IPS DF 19.7 (cell line): ENCODE measurements at regions not wholly inside any gene's neighbourhood (a gene's known extent, or its start where the extent isn't known, plus 50 kb on each side); places are given as distances from the start of the nearest gene placed in this dataset.
"Not testable (repeated sequence)": the region's sequence is repeated elsewhere in the genome, so short reads cannot be mapped to it uniquely, and the experiment has no call there.

Source experiments
- DNase-seq: peaks from one replicate; pipeline ENCODE4 v3.0.0-alpha.2; 2013; ENCODE audit warnings: low read depth, low spot score

GRCh38 chr2:39573276-39573675 is 92.4 kb upstream of the TMEM178A start:
- DNase-seq, result no peak

GRCh38 chr2:39581866-39582265 is 83.9 kb upstream of the TMEM178A start:
- no peak for DNase-seq

GRCh38 chr2:39583213-39583612 is 82.5 kb upstream of the TMEM178A start:
- DNase-seq, result no peak

- no peak for DNase-seq
Measured at GRCh38 chr2:39583781-39584180, 81.9 kb upstream of the TMEM178A start.

- DNase-seq, result no peak
Measured at GRCh38 chr2:39584283-39584965, 81.3 kb upstream of the TMEM178A start.

- DNase-seq, result not testable (repeated sequence)
Measured at GRCh38 chr2:39585531-39585930, 80.2 kb upstream of the TMEM178A start.

- no peak for DNase-seq
Measured at GRCh38 chr2:39587168-39587567, 78.5 kb upstream of the TMEM178A start.

GRCh38 chr2:39587641-39588040 is 78.1 kb upstream of the TMEM178A start:
- DNase-seq, result no peak

- peak; percentile 70 for DNase-seq
Measured at GRCh38 chr2:39593439-39594393, 72.0 kb upstream of the TMEM178A start.

GRCh38 chr2:39595116-39595515 is 70.6 kb upstream of the TMEM178A start:
- DNase-seq, result no peak

- no peak for DNase-seq
Measured at GRCh38 chr2:39597314-39597713, 68.4 kb upstream of the TMEM178A start.

- DNase-seq, result no peak
Measured at GRCh38 chr2:39602616-39603015, 63.1 kb upstream of the TMEM178A start.

GRCh38 chr2:39603436-39603835 is 62.3 kb upstream of the TMEM178A start:
- no peak for DNase-seq

GRCh38 chr2:39604866-39605265 is 60.9 kb upstream of the TMEM178A start:
- DNase-seq, result no peak

GRCh38 chr2:39606585-39606984 is 59.1 kb upstream of the TMEM178A start:
- DNase-seq, result no peak

GRCh38 chr2:39607538-39608262 is 58.0 kb upstream of the TMEM178A start:
- DNase-seq, result no peak

- no peak for DNase-seq
Measured at GRCh38 chr2:39608263-39608575, 57.5 kb upstream of the TMEM178A start.

- DNase-seq, result no peak
Measured at GRCh38 chr2:39608686-39609441, 56.9 kb upstream of the TMEM178A start.

GRCh38 chr2:39609917-39610316 is 55.8 kb upstream of the TMEM178A start:
- DNase-seq, result no peak

- DNase-seq, result no peak
Measured at GRCh38 chr2:39615675-39616074, 50.0 kb upstream of the TMEM178A start.
